ENCODE measurements at regions not wholly inside any gene's neighbourhood (a gene's known extent, or its start where the extent isn't known, plus 50 kb on each side); places are given as distances from the start of the nearest gene placed in this dataset.

GRCh38 chr6:47111685-47112084, 69.6 kb upstream of the ADGRF1 start:
- no peak for TF ChIP-seq EZH2 (IDR thresholded peaks at IDR 0.05)
- TF ChIP-seq CTCF (IDR thresholded peaks at IDR 0.05): no peak
- no peak for TF ChIP-seq EZH2phosphoT487 (IDR thresholded peaks at IDR 0.05)

Measured in neural progenitor cell (in vitro differentiated cells).